ENCODE measurements at regions not wholly inside any gene's neighbourhood (a gene's known extent, or its start where the extent isn't known, plus 50 kb on each side); places are given as distances from the start of the nearest gene placed in this dataset.
"Not testable (repeated sequence)": the region's sequence is repeated elsewhere in the genome, so short reads cannot be mapped to it uniquely, and the experiment has no call there.

DNA sequence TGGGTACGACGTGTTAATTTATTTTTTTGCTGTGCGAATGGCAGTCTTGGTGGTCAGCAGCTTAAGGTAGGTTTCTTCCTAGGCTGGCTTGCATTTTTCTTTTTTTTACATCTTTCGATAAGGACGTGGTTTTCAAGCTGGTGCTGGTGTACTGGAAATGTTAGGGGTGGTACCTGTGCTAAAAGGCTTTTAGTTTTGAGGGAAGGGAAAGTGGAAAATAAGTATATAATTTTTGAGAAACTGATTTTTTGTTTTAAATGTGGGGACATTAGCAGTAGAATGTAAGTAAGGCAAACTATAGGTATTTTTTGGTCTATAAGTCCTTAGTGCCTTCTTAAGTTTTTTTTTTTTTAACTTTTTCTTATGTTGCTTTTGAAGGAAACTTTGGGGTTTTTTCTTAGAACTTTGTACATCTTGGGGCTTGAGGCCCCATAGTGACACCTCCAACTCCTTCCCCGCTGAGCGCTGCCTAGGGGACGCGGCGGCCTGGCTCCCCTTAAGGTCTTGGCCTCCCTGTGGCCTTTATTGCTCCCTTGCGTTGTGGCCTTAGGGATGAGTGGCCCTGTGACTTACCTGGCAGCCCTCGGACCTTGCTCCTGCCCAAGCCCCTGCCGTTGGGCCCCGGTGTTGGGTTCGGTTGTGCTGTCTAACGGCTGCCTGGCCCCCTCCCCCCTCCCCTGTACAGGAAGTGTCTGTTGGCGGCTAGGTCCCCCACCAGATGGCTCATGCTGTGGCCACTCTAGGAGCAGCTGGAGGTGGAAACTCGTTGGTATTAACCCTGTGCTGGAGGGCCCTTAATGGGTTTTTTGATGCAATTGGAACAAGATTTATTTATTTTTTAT, 88.0 kb upstream of the RPRML start:
- peak; percentile 95 for DNase-seq

DNA sequence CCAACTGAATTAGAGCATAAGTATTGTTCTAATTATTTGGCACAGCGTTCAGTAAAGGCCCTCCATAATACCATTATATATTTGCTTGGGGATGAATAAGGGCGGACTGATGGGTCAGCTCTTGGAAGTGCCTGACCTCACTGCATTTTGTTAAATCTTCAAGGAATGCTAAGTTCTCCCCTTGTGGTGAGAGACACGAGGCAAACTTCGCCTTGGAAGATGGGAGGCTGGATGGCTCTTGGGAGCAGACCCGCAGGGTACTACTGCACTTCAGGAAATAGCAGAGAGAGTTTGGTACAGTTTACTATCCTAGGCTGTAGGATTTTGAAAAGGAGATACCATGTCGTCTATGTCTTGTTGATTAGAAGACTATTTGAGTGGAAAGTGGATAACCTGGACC, 87.0 kb upstream of the RPRML start:
- no peak for DNase-seq

- no peak for DNase-seq
Measured at GRCh38 chr17:47064684-47065083, 85.6 kb upstream of the RPRML start.

DNA sequence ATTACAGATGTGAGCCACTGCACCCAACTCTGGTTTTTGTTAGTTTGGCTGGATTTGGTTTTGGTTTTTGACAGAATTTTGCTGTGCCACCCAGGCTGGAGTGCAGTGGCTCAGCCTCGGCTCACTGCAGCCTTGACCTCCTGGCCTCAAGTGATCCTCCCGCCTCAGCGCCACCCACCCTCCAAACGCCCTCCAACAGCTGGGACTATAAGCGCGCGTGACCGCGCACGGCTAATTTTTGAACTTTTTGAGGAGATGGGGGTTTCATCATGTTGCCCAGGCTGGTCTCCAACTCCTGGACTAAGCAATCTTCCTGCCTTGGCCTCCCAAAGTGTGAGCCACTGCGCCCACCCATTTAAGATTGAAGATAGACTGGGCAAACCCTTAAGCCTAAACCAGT, 84.4 kb upstream of the RPRML start:
- DNase-seq = no peak

GRCh38 chr17:47062851-47063250, 83.8 kb upstream of the RPRML start:
- not testable (repeated sequence) for DNase-seq

DNA sequence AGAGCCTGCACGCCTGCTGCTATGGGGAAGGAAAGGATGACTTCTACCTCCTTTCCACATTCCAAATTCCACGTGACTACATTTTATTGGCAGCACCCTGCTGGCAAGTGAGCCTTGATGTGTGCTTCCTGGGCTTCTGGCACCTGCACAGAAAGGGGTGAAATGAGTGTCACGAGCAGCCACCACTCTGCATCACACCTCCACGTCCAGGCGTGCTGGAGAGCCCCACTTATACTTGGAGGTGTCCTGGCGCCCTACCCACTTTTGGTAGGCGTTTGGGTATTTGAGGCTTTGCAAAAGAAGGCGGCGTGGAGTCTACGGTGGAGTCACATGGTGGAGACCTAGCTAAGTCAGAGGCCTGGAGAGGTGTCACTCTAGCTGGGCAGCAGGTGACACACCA, 81.0 kb upstream of the RPRML start:
- not testable (repeated sequence) for DNase-seq

- no peak for DNase-seq
Measured at GRCh38 chr17:47057830-47058229, 78.8 kb upstream of the RPRML start.

GRCh38 chr17:47057279-47057678, 78.2 kb upstream of the RPRML start:
- not testable (repeated sequence) for DNase-seq

DNA sequence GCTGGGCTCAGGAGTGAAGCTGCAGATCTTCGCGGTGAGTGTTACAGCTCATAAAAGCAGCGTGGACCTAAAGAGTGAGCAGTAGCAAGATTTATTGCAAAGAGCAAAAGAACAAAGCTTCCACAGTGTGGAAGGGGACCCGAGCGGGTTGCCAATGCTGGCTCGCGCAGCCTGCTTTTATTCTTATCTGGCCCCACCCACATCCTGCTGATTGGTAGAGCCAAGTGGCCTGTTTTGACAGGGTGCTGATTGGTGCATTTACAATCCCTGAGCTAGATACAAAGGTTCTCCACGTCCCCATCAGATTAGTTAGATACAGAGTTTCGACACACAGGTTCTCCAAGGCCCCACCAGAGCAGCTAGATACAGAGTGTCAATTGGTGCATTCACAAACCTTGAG, 77.6 kb upstream of the RPRML start:
- DNase-seq = not testable (repeated sequence)
